A673 (cell line): ENCODE measurements at regions not wholly inside any gene's neighbourhood (a gene's known extent, or its start where the extent isn't known, plus 50 kb on each side); places are given as distances from the start of the nearest gene placed in this dataset.

Experiments
- CTCF ChIP-seq: fragments of 300-800, 200-600 bp; sonication (generic); conservative IDR thresholded peaks from 2 replicates; pipeline ENCODE4 v1.5.1; 2017; ENCODE audit warnings: low read depth, mild to moderate bottlenecking, antibody characterized with exemption, low read length, moderate library complexity, mixed read lengths
- EZH2 ChIP-seq: fragments of 200-600 bp; sonication (generic); IDR thresholded peaks from 2 replicates; pipeline ENCODE4 v1.6.1; 2017; ENCODE audit warnings: borderline replicate concordance, low read depth, mild to moderate bottlenecking, mixed read lengths, antibody characterized with exemption, low read length; ENCODE audit not compliant: poor library complexity, severe bottlenecking

- TF ChIP-seq CTCF, result no peak
- TF ChIP-seq EZH2, result no peak
These were observed 563.3 kb upstream of the SYNCRIP start for GRCh38 chr6:86205980-86206379.
